NOMO-1 treated with DMSO at 0.1 percent for 48 hours (cell line): ENCODE measurements at regions not wholly inside any gene's neighbourhood (a gene's known extent, or its start where the extent isn't known, plus 50 kb on each side); places are given as distances from the start of the nearest gene placed in this dataset.

ENCODE experiments used
- DNase-seq: peaks from one replicate; lab custom pipeline; 2025; ENCODE audit not compliant: unreplicated experiment; lab: John Stamatoyannopoulos, UW

- no peak for DNase-seq
Measured at GRCh38 chr20:16944745-16945144, 196.6 kb downstream of the OTOR start.

DNA sequence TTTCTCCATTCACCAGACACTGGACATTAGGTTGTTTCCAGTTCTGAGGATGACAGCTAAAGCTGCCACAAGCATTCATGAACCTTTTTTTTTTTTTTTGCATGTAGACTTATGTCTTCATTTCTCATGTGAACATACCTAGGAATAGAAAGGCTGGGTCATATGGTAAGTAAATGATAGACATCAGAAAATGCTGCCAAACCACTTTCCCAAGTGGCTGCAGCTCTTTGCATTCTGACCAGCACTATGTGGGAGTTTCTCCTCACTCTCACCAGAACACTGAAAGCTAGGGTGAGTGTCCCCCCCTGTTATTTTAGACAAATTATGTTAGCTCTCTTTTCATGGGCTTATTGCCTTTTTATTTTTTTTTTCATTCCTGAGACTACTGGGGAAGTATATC lies 197.5 kb downstream of the OTOR start:
- no peak for DNase-seq

DNA sequence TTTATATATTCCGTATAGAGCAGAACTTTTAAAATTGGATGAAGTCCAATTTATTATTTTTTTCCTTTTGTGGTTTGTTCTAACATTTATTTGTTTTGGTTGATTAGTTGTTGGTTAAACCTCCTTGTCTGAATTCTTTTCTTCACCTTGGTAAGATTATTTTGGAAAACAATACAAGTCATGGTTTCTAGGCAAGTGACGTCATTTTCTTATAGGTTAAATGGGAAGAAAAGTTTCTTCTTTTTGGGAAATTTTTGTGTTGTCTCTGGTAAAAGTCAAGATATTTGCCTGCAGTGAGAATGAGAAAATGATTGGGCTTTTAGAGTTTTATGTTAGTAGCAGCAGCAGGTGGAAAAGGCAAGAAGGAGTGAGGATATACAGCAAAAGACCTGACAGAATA lies 197.9 kb downstream of the OTOR start:
- no peak for DNase-seq

DNA sequence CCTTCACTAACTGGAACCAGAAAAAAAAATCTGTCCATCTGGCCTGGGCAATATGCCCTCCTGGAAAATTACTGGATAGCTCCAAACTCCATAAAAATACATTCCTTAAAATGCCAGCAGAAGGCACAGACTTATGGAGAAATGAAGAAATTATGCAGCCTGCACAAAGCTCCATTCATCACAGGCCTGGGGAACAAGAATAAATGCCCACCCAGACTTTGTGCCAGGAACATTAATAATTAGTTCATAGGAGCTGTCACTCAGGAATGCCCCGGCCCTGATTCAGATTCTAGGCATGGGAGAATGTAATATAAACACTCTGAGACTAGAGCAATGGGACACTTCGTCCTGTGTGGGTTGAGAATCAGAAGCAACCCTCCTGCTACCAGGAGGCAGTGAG lies 199.3 kb downstream of the OTOR start:
- DNase-seq: no peak

- DNase-seq: no peak
Measured at GRCh38 chr20:16951876-16952275, 203.7 kb downstream of the OTOR start.

GRCh38 chr20:16952965-16953364 lies 204.8 kb downstream of the OTOR start:
- no peak for DNase-seq

- DNase-seq: no peak
Measured at GRCh38 chr20:16953858-16954257, 205.7 kb downstream of the OTOR start.

- no peak for DNase-seq
Measured at GRCh38 chr20:16955462-16955861, 207.3 kb downstream of the OTOR start.

DNA sequence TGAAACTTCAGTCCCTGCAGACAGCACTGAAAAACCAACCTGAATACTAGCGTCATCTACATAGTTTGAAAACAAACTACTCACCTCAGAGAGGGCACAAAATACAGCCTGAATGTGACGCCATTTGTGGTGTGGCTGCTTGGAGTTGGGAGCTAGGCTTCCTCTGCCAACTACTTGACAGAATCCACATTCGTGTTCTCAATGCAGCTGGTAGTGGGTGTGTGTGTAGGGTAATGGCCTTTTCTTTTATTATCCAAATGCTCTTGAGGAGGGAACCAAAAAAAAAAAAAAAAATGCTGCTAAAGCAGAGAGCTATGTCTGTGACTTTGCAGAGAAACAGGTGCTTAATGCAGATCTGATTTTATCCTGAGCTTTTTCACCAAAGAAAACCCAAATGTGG lies 207.8 kb downstream of the OTOR start:
- no peak for DNase-seq

GRCh38 chr20:16965401-16965800 lies 217.2 kb downstream of the OTOR start:
- DNase-seq: no peak

DNA sequence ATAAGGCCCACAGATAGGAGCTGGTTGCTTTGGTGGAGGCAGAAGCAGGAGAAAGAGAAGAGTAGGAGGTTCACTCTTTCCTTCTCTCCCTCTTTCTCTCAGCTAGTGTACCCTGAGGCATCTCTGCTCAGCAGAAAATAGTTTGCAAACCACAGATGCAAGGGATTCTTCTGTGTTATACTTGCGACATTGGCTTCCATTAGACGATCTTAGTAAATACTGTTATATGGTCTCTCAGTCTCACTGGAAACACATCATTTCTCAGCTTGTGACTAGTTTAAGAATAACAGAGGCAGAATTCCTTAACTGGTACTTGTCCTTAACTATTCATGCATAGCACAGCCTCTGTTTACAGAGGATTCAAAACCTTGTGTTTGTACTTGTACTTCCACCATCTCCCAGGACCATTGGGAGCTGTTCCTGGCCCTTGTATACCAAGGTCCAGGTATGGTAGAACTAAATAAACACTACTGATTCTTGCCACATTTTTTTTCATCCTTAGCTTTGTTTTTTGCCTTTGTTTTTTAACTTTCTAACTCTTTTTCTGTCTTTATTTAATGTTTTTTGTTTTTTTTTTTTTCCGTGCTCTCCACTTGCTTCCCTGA lies 218.2 kb downstream of the OTOR start:
- no peak for DNase-seq

- no peak for DNase-seq
Measured at GRCh38 chr20:16968099-16968498, 219.9 kb downstream of the OTOR start.

DNA sequence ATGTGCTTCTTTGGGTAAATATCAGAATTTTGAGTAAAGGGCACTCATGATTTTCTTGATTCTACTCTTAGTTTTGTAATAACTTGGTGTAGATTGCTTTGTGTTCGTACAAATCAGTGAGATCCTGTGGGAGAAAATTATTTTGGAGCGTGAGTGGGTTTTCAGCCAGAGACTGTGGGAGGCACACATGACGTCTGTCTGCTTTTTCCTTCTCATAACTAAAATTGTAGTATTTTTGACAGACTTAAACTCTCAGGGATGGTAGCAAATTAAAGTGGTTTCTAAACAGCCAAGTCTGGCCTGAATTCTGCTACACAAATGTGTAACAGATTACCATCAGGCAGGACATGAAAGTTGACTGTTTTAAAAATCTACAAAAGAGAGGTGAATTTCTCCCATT lies 222.6 kb downstream of the OTOR start:
- DNase-seq: no peak

- DNase-seq: no peak
Measured at GRCh38 chr20:16974080-16974854, 226.1 kb downstream of the OTOR start.

- DNase-seq: no peak
Measured at GRCh38 chr20:16974855-16975162, 226.7 kb downstream of the OTOR start.

DNA sequence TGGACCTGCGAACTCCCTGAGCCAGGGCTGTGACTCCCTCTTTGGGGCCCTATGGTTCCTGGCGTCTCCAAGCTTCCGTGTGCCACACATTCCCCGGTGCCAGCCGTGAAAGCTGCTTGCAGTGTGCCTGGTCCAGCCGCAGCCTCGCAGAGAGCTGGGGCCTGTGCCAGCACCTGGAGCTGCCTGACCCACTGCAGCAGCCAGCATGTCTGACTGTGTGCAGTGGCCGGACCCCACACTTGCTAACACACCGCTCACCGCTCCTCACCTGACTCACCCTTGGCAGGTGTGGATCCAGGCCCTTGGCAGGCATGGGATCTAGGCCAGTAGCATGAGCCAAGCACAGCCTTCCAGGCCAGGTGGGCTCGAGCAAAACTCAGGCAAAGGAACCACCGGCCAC lies 227.5 kb downstream of the OTOR start:
- DNase-seq: no peak

DNA sequence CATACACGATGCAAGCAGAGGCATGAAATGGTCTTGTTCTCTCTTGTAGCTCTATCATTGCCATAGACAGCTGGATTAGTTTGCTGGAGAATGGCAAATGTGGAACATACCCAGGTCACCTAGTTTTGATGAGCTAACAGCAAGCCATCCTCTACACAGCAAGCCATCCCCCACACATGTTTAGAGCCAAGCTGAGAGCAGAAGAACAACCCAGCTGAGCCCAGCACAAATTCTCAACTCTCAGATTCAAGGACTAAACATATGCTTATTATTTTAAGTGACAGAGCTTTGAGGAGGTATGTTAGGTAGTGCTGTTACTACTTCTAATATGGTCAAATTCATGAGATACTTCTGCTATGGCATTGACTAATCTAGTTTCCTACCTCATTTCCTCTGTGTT lies 230.3 kb downstream of the OTOR start:
- DNase-seq: no peak

GRCh38 chr20:16982091-16982726 lies 234.1 kb downstream of the OTOR start:
- no peak for DNase-seq

GRCh38 chr20:16984481-16984880 lies 236.3 kb downstream of the OTOR start:
- DNase-seq: no peak

- no peak for DNase-seq
Measured at GRCh38 chr20:17003170-17003870, 223.5 kb upstream of the PCSK2 start.

GRCh38 chr20:17010181-17010580 lies 216.7 kb upstream of the PCSK2 start:
- no peak for DNase-seq
